Stimulated activated CD4-positive, alpha-beta T cell treated with anti-CD3 and anti-CD28 coated beads, Interleukin-15, amount 100 ng/mL, for 1 hour (primary cell): ENCODE measurements at regions not wholly inside any gene's neighbourhood (a gene's known extent, or its start where the extent isn't known, plus 50 kb on each side); places are given as distances from the start of the nearest gene placed in this dataset.

ENCODE experiments used
- DNase-seq, 2 donors: peaks; one replicate each; pipeline ENCODE4 v3.0.0-alpha.2; 2020; ENCODE audit warnings: low read depth in 1 of 2, low spot score in 1 of 2

DNA sequence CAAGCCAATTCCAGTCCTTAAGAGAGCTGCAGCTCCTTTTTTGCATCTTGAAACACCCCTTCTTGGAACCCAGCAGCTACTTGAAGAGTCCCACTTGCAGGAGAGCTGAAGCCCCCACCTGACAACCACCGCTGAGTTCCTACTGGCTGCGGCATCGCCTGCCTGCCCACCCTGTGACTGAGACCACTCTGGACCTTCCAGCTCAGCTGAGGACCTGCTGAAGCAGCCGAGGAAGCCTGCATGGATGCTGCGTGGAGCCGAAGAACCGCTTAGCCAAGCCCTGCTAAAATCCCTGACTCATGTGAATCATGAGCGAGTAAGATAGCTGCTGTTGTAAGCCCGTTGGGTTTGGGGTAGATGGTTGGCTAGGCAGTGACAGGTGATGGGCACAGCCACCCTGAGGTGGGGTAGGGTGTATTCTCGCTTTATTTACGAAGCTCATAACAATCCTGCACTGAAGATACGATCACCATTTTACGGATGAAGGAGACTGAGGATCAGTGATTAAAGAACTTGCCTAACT lies 78.4 kb downstream of the INHBB start:
- DNase-seq, result no peak

DNA sequence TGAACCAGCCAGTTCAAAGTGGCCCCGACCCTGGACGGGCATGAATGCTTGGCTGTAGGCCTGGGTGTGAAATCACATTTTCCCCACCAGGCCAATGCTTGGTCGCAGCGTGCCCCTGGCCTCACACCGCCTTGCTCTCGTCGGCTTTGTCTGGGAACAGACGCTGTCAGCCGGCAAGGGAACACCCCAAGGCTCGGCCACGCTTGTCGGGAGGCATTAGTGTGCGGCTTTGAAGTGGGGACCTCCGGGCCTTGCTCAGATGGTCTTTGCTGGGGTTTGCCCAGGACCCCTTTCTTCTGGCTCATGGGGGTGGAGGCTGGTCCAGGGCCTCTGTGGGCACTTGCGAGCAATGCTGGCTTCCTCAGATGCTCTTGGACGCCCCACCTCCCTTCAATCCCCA lies 79.1 kb downstream of the INHBB start:
- DNase-seq, result no peak

DNA sequence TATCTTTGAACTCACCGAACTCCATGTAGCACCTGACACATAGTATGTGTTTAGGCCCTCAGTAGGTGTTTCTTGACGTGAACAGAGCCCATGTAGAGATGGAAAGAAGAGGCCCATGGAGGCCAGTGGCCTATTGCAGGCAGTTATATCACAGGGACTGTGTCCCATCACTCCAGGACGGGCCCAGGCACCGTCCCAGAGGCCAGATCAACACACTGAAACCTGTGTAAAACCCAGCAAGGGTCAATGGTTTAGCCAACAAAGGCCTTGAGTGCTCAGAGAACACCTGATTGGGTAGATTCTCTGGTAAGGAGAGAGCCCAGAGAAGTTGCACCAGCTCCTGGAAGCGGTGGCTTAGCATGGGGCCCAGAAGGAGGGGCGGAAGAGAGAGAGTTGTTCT lies 82.8 kb downstream of the INHBB start:
- no peak for DNase-seq

DNA sequence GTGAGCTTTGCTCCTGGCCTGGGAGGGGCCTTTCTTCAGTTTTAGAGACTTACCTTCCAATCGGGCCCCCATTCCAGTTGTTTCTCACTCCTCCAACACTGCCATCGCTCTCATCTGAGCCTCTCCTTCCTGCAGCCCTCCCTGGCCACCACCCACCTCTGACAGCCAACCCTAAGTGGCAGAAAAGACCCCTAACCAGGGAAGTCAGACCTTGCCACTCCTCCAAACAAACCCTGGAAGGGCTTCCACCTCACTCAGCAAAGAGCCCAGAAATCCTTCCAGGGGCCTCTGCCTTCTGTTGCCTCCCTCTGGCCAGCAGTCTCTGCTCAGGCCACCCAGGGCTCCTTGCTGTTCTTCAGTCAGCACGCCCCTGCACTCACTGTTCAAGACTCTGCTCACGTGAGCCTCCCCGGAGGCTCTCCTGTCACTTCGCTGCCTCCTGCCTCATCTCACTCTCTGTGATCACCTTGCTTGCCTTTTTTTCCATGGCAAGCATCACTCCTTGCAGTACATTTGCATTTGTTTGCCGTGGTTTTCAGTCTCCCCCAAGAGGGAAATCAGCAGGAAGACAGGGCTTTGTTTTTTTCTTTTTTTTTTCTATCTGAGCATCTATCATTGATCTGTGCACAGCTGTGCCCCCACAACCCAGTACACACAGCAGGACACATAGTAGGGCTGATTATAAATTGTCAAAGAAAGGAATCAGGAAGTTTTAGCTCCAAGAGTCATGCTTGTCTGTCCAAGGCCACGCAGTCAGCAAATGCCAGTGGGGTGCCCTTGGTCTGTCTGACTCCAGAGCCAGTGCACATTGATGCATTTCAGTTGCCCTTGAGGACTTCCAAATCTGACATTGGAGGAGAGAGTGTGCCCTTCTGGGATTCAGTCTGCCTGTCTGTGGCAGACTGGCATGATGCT lies 83.9 kb downstream of the INHBB start:
- DNase-seq, result no peak

DNA sequence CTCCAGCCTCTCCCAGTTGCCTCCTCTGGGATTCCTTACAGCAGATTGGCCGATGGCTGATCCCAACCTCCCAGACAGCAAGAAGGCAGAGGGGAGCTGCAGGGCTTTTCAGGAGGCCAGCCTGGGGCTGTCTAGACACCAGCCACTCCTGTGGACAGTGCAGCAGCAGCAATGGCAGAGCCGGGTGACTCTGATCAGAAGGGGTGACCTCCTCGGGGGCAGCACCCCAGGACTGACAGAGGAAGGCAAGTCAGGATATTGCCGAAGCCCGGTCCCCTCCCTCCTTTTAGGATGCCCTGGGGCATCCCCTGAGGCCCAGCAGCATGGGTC lies 84.5 kb downstream of the INHBB start:
- DNase-seq, result no peak

DNA sequence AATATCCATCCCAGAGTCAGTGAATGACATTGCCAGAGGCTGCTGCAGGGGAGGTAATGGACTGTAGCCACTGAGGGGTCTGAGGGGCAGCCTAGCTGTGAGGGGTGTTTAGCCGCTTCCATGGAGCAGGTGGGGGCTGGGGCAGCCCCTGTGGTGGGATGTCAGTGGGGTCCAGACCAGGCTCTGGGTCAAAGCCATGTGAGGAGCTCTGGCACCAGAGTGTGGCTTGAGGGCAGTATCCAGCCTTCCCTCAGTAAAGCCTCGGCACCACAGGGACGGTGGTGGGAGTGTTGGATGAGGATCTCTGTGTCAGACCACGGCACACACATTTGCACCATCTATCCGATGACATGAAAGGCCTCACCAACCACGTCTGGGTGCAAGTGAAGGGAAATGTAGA lies 85.0 kb downstream of the INHBB start:
- no peak for DNase-seq

DNA sequence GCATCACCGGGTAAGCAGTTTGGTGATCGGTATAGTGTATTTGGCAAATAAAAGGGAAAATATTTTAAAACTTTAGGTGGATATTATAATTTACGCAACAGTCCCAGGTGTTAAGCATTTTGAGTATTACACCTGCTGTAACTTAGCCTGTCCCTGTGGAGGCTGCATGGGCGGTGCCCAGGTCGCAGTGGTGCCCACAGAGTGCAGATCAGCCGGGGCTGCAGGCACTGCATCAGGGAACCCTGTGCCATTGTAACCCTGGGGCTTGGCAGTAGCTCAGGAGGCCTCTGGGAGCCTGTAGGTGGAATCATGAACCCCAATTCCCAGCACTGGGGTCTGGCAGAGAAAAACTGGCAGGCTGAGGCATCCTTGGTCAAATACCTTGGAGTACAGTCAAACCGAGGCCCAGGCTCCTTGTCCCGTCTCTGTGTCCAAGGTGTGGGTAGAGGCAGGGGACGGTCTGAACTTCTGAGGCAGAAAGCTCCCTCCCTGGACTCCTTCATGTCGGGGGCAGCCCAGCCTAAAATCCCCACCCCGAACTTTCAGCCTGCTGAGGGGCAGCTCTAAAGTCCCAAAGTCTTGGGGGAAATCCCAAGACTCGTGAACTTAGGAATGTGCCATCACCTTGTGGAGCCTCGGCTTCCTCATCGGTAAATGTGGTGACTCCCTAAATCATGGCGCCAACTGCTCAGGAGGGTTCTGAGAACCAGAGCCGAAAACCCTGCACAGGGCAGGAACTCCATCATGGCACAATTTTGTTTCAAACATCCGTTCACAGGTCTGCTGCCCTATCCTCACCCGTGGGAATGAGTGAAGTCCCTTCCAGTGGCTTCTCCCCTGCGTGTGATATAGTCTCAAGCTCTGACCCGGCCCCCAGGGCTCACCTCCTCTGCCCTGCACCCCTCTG lies 85.7 kb downstream of the INHBB start:
- DNase-seq, result no peak

DNA sequence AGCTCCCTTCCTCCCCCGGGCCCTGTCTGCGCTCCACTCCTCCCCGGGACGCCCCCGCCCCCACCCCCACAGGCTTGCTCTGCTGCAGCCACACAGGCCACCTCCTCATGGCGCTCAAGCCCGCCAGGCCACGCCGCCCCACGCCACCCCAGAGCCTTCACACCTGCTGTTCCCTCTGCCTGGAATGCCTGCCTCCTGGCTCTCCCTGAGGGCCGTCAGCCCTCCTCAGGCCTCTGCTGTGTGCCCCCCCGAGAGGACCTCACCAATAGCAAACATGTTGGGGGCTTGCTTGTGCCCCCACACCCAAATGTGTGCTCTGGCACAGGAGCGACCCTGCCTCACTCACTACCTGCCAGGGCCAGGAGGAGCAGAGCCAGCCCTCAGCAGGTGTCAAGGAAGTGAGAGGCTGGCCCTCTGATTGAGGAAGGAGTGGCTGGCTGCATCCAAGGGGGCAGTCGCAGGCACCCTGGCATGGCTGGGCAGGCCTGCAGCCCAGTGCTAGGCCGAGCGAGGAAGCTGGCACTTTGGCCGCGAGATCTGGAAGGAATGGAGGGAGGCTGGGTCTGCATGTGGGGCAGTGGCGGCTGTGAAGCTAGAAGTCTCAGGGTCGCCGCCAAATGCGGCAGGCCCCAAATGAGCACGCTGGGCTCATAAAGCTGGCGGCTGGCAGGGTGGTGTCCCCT lies 86.5 kb downstream of the INHBB start:
- DNase-seq, result no peak

DNA sequence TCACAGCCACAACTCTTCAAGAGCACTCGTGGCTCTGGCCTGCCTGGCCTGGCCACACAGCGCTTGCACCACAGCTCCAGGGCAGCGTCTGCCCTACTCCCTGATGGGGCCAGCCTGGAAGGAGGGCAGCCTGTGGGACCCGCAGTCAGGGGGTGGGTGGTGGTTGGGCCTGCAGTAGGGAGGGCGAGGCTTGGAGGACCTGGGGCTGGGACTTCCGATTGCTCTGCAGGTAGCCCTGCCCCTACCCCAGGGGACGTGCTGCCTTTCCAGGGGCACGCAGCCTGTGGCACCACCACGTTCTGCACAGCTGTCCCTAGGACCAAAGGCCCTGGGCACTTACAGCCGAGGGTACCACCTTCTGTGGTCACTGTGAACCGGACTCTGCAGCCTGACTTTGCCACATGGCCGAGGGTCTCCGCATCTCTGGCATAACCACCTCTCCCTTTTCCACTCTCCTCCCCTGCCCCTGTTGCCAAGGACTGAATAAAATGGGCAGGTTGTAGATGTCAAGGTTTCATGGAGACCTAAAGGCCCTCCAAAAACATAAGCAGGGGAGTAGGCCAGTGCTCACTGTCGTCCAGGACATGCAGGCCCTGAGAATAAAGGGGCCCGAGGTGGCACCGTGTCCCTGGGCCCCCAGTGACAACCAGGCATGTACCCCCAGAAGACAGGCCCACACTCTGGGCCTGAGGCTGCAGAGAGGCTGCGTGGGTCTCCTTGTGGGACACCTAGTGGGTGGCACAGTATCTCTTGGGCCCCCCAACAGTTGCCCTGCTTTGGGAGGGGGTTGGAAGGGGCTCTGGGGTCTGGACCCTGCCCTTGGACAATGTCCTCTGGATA lies 87.3 kb downstream of the INHBB start:
- DNase-seq, result no peak

DNA sequence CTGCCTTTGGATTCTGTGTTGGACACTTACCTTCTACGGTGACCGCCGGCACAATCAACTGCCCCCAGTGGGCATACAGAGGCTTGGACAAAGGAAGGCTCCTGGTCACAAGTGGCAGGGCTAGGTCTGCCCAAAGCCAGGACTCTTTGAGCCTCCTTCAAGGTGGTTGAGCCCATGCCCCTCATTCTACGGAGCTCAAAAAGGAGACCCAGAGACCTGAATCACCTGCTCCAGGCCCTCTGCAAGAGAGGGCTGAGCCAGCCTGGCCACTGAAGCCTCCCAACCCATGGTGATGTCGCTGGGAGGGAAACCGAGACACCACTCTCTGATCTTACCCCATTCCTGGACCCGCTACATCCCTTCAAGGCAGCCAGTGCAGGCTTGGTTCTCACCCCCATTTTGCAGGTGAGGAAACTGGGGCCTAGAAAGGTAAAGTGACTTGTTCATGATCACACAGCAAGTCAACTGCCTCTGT lies 87.9 kb downstream of the INHBB start:
- DNase-seq, result no peak

DNA sequence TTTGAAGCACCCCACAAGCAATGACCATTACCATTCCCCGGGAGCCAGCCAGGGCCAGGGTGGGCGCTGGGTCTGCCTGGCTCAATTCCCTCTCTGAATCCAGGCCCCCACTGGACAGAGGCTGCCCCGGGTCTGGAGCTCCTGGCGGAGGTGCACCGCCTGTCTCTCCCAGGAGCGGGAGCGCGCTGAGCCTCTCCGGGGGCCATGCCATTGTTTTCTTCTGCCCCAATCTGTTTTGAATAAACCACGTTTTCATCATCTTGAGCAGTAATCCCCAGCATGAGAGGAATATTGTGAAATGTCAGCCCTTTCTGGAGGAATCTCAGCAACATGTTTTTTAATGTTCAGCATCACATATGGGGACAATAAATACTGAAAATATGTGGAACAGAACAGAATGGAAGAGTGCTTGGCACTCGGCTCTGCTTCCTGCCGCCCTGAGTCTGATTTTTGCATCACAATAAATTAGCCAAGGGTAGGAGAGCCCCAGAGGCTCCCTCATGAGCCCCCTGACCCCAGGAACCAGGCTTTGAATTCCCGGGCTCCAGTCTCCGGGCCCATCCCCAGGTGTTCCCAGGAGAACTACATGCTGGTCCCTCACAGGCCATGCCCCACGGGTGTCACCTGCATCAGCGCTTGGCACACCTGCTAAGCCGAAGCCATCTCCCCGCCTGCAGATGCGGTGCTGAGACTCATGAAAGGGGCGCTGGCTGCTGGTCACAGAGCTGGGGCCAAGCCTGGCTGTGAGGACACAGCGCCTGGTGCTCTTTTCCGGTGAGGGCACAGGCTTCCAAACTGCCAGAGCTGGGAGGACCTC lies 88.8 kb downstream of the INHBB start:
- no peak for DNase-seq

DNA sequence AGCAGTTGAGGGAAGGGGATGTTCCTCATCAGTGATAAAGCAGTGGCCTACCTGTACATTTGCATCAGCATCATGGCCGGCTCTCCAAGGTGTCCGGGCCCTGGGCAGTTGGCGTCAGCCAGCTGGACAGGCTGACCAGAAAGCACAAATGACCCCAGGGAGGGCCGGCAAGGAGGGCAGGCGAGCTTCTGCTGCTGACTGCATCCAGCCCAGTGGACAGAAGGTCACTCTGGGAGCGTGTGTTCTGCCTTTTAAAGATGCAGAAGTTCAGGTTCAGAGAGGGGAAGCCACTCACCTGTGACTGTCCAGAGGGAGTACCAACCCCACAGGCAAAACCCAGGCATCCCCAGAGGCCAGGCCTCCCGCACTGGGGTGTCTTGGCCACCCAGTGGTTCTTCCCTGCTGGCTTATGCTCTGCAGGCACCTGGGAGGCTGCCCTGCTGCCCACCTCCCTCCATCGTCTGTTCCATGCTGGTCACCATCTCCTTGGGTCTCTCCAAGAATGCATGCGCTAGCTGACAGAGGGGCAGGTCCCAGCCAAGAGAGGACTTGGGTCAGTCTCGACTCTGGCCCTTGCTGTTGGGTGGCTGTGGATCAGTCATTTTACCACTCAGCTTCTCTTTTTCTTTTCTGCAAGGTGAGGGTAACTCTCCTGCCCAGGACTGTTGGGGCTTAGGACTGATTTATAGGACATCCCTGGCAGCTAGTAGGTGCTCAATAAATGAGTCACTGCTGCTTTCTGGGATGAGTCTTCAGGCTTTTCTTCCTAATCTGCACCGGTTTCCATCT lies 89.9 kb downstream of the INHBB start:
- DNase-seq, result no peak

DNA sequence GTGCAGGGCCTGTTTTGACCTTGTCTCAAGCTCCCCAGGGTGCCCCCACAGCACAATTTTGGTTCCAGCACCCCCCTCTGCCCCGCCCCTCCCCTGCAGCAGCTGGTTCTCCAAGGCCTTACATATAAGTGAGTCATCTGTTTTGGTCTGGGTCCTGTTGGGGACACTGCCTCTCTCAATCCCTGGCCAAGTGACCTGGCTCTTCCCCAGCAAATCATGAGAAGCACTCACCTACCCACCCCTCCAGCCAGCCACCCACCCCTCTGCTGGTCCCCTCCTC lies 90.5 kb downstream of the INHBB start:
- DNase-seq, result no peak

DNA sequence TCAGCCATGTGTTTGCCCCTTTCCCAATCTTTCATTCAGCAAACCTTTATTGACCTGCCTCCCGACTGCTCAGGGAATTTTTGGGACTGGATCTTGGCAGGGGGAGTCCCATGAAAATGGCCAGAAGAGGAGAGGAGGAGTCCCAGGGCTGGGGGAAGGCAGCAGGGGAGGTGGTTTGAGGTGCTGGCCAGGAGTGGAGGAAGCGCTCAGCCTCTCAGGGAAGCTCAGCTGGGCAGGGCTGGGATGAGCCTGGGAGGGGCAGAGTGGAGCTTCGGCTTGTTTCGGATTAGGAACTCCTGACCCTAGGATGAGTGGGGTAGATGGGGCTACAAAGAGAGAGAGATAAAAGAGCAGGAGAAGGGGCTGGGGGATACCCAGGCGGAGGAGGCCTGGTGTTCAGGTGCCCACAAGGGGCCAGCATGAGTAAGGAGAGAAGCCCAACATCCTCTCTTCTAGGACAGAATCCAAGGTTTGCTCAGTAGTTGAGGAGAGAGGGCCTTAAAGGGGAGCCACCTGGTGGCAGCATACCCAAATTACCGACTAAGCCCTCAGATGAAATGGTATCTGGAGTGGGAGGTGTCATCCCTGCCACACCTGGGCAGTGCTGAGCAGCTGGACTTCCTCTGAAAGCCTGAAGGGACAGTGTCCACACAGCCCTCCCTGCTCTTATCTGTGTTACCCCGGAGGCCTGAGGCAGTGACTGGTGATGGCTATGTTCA lies 91.1 kb downstream of the INHBB start:
- DNase-seq, result no peak

DNA sequence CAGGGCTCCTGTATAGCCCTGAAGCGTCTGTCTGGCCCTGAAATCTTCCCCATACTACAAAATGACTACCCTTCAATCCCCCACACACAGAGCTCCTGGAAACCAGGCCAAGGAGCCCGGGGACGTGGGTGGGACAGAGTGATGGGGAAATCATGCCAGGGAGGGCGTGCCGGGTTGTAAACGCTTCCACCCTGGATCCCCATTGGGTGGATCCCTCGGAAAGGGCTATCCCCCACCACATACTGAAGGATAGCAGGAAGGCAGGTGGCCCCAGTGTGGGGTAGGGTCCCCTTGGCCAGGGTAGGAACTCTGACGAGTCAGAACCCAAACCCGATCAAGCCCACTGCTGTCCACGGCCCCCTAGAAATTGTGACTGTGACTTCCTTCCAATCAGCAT lies 91.7 kb downstream of the INHBB start:
- DNase-seq, result no peak

DNA sequence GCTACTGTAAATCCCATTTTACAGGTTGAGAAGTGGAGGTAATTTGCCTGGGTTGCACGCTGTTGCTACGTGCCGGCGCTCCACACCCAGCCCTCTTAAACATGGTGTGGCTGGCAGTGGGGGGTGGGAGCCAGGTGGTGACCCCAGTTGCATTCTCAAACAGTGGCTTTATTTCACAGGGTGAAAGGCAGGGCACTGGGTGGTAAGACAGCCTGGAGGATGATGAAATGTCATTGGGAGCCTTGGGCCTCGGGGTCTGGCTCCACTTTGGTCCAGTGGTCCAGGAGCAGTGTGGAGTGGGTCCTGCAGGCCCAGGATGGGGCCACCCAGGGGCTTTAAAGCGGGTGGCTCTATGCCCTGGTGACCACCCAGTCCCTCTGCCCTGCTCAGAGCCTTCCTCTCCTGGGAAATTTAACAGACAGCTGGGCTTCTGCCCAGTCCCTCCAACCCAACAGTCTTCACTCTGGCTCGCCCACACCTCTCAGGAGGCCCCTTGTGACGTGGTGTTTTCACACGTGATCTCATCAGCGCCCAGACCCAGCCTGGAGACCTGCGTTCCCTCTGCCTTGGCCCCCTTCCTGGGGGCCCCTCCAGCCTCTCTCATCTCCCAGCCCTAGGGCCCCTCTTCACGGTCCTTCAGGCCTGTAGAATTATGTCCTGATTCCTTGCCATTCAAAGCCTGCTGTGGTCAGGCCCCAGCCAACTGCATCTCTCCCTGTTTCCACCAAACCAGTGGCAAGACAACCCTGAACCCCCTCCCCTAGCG lies 92.5 kb downstream of the INHBB start:
- DNase-seq, result no peak

DNA sequence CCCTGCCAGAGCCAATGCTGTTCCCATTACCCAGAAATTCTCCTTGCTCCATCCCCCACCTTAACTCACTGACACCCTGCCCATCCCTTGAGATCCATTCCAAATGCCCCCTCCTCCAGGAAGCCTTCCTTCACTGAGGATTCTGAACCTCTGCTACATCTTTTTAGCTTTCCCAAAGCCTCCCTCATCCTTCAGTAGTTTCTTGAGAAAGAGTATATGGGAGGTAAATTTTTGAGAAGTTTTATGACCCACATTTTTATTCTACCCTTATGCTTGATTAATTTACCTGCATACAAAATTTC lies 93.1 kb downstream of the INHBB start:
- DNase-seq, result no peak
